ENCODE measurements at regions not wholly inside any gene's neighbourhood (a gene's known extent, or its start where the extent isn't known, plus 50 kb on each side); places are given as distances from the start of the nearest gene placed in this dataset.

DNA sequence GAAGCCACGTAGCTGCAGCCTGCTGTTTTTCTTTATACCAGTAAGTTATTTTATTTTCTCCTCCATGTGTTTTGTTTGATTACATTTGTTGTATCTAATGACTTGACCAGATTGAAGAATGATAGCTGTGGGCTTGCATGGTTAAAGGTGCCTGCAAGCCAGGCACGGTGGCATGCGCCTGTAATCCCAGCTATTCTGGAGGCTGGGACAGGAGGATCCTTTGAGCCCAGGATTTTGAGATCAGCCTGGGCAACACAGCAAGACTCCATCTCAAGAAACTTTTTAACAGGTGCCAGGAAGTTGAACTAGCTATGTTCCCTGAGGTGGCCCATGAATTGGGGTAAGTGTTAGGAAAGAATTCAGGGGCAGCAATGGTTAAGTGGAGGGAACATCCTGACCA, 179.4 kb downstream of the IRS1 start:
- no peak for DNase-seq (ENCODE audit: low read depth)

DNA sequence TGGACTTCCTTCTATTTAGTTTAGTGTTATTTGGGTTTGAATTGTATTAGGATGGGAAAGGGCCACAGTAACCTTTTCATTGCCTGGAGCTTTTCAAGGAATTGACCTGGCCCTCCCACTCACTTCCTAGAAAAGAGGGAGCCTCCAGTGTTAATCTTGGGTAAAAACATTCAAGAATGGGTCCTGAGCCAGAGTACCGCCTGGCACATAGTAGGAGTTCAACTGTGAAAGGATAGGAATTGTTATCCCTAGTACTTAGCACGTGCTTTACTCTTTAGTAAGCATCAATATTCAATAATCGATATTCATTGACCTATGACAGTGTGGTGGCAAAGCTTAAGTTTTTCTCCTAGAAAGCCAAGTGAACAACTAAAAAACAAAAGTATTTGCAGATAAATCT, 179.9 kb downstream of the IRS1 start:
- DNase-seq (ENCODE audit: low read depth), result no peak

GRCh38 chr2:226618875-226619605, 180.6 kb downstream of the IRS1 start:
- DNase-seq (ENCODE audit: low read depth), result no peak

- DNase-seq (ENCODE audit: low read depth), result no peak
These were observed 181.1 kb downstream of the IRS1 start for GRCh38 chr2:226618544-226618874.

GRCh38 chr2:226615891-226616290, 183.7 kb downstream of the IRS1 start:
- no peak for DNase-seq (ENCODE audit: low read depth)

DNA sequence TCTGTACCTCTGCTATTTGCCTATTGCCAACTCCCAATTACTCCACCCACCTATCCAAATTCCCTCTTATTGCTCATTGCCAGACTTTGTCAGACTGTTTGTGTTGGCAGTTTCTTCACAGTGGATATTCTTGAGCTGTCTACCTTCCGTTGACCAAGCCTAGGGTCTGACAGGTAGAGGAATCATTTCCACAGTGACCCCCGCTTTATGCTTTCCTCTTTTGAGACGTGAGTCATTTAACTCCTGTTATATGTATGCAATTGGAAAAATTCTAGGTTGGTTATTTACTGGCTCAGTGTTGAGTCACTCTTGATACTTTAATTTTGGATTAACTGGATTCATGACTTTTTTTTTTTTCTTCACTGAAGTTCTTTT, 187.7 kb downstream of the IRS1 start:
- peak; percentile 78 for DNase-seq (ENCODE audit: low read depth)

GRCh38 chr2:226611196-226611943, 188.2 kb downstream of the IRS1 start:
- DNase-seq (ENCODE audit: low read depth), result peak; percentile 59

GRCh38 chr2:226609366-226609765, 190.3 kb downstream of the IRS1 start:
- DNase-seq (ENCODE audit: low read depth), result peak; percentile 69

- no peak for DNase-seq (ENCODE audit: low read depth)
These were observed 191.2 kb downstream of the IRS1 start for GRCh38 chr2:226608451-226608850.

DNA sequence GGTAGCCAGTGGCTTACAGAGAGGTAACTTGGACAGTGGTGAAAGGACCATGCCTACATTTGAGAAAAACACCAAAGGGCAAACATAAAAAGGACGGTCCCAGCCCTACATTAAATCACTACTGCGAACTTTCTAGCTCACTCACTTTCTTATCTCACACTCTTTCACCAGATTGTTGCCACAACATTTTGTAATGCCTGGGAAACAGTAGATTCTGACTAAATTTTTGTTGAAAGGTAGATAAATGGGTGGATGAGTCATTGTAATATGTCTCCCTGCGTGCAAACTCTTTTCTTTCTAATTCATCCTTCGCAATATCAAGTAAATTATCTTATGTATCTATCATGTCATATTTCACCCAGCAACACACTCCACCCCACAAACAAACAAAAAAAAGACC, 192.2 kb downstream of the IRS1 start:
- DNase-seq (ENCODE audit: low read depth), result peak; percentile 77

- DNase-seq (ENCODE audit: low read depth), result no peak
These were observed 194.0 kb downstream of the IRS1 start for GRCh38 chr2:226605642-226606041.

DNA sequence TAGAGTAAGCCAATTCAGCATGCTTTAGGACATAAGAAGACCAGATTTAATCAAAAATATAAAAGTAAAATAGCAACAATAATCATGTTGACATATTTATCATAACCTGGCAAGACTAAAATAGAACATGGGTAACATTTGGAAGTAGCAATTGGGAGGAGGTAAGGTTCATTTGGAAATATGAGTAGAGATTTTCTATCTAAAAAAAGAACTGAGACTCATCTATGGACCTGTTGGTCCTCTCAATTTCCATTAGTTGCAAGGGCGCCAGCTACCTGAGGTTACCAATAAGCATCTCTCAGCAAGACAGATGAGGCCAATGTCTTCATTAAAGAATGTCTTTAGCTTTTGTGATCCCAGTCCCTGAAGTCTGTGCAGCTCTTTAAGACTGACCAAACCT, 196.0 kb downstream of the IRS1 start:
- no peak for DNase-seq (ENCODE audit: low read depth)

DNA sequence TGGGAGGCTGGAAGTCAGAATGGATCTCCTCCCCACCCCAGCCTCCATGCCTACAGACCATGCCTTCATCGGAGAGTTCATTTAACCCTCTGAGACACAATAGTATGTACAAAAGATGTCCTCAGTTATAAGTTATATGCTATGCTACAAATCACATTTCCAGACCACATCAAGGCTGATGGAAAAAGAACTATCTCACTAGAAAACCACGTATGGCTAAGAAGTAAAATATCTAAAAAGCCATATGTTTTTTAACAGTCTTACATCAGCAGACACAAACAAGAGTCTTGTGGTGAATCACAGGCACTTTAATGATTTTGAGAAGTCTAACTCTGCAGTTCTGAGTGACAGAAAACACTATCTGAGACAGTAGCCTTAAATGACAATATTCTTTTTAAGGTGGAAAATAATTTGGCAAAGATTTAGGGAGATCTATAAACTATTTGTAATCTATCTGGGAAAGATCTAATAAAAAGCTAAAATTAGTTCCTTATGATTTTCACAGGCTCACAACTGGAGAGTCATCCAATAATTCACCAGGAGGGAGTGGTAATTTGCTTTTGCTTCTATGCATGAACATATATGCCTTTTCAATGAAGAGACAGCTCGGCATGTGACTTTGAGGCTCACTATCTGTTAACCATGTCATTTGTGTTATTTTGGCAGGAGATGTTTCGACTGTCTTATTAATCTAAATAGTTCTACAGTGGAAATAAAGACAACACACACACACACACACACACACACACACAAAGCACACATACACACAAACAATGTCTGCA, 197.5 kb downstream of the IRS1 start:
- DNase-seq (ENCODE audit: low read depth), result no peak

GRCh38 chr2:226600802-226601201, 198.8 kb downstream of the IRS1 start:
- no peak for DNase-seq (ENCODE audit: low read depth)

DNA sequence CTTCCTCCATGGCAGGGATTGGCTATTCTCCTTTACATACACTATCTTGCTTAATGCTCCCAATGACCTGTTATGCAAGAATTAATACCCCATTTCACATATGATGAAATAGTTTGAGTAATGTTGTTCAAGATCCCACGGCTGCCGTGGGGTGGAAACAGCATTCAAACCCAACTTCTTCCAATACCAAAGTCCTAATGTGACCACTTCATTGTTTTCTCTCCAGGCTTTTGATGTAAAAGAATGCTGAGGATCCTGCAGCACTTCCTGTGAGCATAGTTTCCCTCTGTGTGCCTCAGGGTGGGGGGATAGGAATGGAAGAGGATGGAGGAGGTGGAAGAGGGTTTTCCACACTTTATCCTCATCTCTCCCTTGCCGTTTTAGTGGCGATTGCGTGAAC, 199.4 kb downstream of the IRS1 start:
- DNase-seq (ENCODE audit: low read depth), result no peak

GRCh38 chr2:226589043-226589442, 210.6 kb downstream of the IRS1 start:
- no peak for DNase-seq (ENCODE audit: low read depth)

- DNase-seq (ENCODE audit: low read depth), result no peak
These were observed 214.5 kb downstream of the IRS1 start for GRCh38 chr2:226585130-226585561.

DNA sequence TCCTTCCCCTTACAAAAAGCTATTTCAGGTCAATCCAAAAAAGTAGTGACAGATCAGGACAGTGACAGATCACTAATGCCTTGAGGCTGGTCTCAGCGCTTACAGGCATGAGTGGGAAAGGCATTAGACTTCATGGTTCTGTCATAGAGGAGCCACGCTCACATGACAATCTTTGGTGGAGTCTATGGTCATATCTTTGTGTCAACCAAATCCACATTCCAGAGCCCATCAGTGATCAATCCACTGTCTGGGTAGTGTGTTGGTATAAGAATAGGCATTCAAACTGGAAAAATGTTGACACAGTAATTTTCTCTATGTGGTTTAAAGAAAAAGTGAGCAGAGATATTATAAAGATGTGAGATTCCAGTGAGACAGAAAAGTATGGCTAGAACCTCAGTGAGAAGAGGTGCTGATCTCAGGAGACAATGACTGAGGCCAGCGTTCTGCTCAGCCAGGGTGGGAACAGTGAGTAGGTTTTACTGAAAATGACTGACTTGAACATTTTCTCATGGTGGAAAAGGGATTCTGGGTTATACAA, 215.0 kb downstream of the IRS1 start:
- no peak for DNase-seq (ENCODE audit: low read depth)

DNA sequence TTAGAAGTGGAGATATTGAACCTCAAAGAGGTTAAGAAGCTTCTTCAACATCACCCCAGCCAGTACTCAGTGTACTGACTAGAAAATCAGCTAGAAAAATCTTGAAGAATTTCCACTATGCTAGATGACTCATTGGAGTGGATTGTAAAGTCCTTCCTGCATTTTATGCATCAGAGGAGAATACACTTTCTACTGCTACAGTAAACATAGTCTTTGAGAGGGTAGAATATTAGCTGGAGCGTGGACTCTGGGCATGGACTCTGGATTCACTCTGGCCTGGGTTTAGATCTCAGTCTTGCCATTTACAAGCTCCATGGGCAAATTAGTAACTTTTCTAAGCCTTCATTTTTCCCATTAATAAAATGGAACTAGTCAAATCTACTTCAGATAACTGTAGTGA, 215.9 kb downstream of the IRS1 start:
- peak; percentile 91 for DNase-seq (ENCODE audit: low read depth)

DNA sequence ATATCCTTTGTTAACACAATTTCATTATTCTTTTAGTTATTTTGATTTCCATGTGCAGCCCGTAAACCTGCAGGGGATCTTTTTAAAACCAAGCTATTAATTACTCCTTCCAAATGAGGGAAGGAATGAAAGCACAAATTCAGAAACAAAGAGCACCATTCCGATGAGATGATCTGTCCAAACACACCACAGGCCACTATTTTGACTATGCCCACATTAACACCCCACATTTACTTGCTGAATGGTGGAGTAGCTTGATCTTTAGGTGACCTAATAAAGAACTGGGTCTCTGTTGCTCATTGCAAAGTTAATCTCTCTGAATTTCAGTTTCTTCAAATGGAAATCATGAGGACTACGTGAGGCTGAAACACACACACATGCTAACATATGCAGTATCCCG, 218.0 kb downstream of the IRS1 start:
- DNase-seq (ENCODE audit: low read depth), result peak; percentile 67

GRCh38 chr2:226581004-226581403, 218.6 kb downstream of the IRS1 start:
- peak; percentile 55 for DNase-seq (ENCODE audit: low read depth)

- peak; percentile 47 for DNase-seq (ENCODE audit: low read depth)
These were observed 219.2 kb downstream of the IRS1 start for GRCh38 chr2:226580403-226580802.

- DNase-seq (ENCODE audit: low read depth), result no peak
These were observed 220.1 kb downstream of the IRS1 start for GRCh38 chr2:226579519-226579918.
